HFFc6 (cell line): ENCODE measurements at regions not wholly inside any gene's neighbourhood (a gene's known extent, or its start where the extent isn't known, plus 50 kb on each side); places are given as distances from the start of the nearest gene placed in this dataset.

Experiments used
- DNase-seq: peaks from one replicate; pipeline ENCODE4 v3.0.0-alpha.2; 2018
- H3K27ac Mint-ChIP-seq: 2 replicates; pipeline ENCODE4 v1.8.0; 2020; ENCODE audit warnings: mild to moderate bottlenecking, mixed read lengths
- H3K27me3 Mint-ChIP-seq: 2 replicates; pipeline ENCODE4 v1.8.0; 2021; ENCODE audit warnings: mild to moderate bottlenecking, moderate library complexity, mixed read lengths; ENCODE audit not compliant: insufficient read depth
- H3K36me3 Mint-ChIP-seq: 2 replicates; pipeline ENCODE4 v1.8.0; 2021; ENCODE audit warnings: low read depth, mixed read lengths
- H3K4me1 Mint-ChIP-seq: 2 replicates; pipeline ENCODE4 v1.8.0; 2020; ENCODE audit warnings: low read depth, mixed read lengths
- H3K4me3 Mint-ChIP-seq: 2 replicates; pipeline ENCODE4 v1.8.0; 2020; ENCODE audit warnings: mild to moderate bottlenecking, moderate library complexity, mixed read lengths
- H3K9me3 Mint-ChIP-seq: 2 replicates; pipeline ENCODE4 v1.8.0; 2020; ENCODE audit warnings: mild to moderate bottlenecking, mixed read lengths
- TF ChIP-seq, protein P1 (sequence below): fragments of 200-600 bp; sonication (generic); IDR thresholded peaks from 2 replicates; pipeline ENCODE4 v1.5.0; 2021; ENCODE audit warnings: antibody characterized with exemption, mild to moderate bottlenecking

GRCh38 chr11:92449222-92449621, 224.6 kb downstream of the FAT3 start:
- no peak overlapping the region for H3K4me3 Mint-ChIP-seq
- peaks cover 10% of the 10 kb centered on the region for H3K9me3 Mint-ChIP-seq
- no peak for DNase-seq
- peaks cover 6% of the 10 kb centered on the region; the same call in 1 of the 2 replicates for H3K4me1 Mint-ChIP-seq
- no peaks in the 10 kb centered on the region for H3K36me3 Mint-ChIP-seq
- TF ChIP-seq, protein P1, sequence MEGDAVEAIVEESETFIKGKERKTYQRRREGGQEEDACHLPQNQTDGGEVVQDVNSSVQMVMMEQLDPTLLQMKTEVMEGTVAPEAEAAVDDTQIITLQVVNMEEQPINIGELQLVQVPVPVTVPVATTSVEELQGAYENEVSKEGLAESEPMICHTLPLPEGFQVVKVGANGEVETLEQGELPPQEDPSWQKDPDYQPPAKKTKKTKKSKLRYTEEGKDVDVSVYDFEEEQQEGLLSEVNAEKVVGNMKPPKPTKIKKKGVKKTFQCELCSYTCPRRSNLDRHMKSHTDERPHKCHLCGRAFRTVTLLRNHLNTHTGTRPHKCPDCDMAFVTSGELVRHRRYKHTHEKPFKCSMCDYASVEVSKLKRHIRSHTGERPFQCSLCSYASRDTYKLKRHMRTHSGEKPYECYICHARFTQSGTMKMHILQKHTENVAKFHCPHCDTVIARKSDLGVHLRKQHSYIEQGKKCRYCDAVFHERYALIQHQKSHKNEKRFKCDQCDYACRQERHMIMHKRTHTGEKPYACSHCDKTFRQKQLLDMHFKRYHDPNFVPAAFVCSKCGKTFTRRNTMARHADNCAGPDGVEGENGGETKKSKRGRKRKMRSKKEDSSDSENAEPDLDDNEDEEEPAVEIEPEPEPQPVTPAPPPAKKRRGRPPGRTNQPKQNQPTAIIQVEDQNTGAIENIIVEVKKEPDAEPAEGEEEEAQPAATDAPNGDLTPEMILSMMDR = no peak
- no peak overlapping the region for H3K27ac Mint-ChIP-seq
- H3K27me3 Mint-ChIP-seq = no peaks in the 10 kb centered on the region

DNA sequence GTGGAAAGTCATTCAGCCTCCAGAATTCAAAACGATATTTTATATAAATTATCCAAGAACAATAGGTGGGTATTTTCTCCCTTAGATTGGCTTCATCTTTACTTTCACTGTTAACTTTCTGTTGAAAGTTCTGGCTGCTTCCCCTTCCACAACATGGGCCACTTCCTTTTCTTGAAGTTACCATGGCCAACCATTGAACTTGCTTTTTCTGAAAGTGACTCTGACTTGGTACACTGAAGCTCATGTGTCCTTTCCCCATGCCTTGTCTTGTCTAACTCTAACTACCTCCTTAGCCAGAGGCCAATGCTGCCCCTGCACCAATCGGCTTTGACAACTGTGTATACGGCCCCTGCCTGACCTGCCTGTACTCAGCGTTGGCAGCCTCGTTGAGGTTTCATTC, 225.2 kb downstream of the FAT3 start:
- Mint-ChIP-seq H3K36me3 (no peaks in the 10 kb centered on the region), H3K4me1 (peaks cover 6% of the 10 kb centered on the region; the same call in 1 of the 2 replicates)

GRCh38 chr11:92451063-92451462, 226.4 kb downstream of the FAT3 start:
- no peak for DNase-seq
- Mint-ChIP-seq H3K4me1 (peaks cover 6% of the 10 kb centered on the region; the same call in 1 of the 2 replicates), H3K27me3 (no peaks in the 10 kb centered on the region), H3K4me3 (no peak overlapping the region), H3K36me3 (no peaks in the 10 kb centered on the region), H3K9me3 (peaks cover 5% of the 10 kb centered on the region), H3K27ac (no peak overlapping the region)
- TF ChIP-seq, protein P1 = no peak

More for the DNA sequence above, 225.2 kb downstream of the FAT3 start:
- Mint-ChIP-seq H3K9me3 (peaks cover 9% of the 10 kb centered on the region), H3K4me3 (no peak overlapping the region), H3K27me3 (no peaks in the 10 kb centered on the region), H3K27ac (no peak overlapping the region)
- no peak for DNase-seq
- TF ChIP-seq, protein P1 = no peak

GRCh38 chr11:92453055-92453454, 228.4 kb downstream of the FAT3 start:
- TF ChIP-seq, protein P1 = no peak
- peak; percentile 60 for DNase-seq
- Mint-ChIP-seq H3K27me3 (no peaks in the 10 kb centered on the region), H3K27ac (peak overlapping the region; percentile 24; the same call in 1 of the 2 replicates), H3K9me3 (peaks cover 12% of the 10 kb centered on the region), H3K36me3 (no peaks in the 10 kb centered on the region), H3K4me3 (0 out of 2 replicates have a peak overlapping the region, but pooled peaks have one; percentile 5), H3K4me1 (peaks cover 6% of the 10 kb centered on the region; the same call in 1 of the 2 replicates)

- TF ChIP-seq, protein P1 = no peak
- no peak overlapping the region for H3K4me3 Mint-ChIP-seq
- no peaks in the 10 kb centered on the region for H3K27me3 Mint-ChIP-seq
- H3K4me1 Mint-ChIP-seq = peaks cover 6% of the 10 kb centered on the region; the same call in 1 of the 2 replicates
- H3K36me3 Mint-ChIP-seq = no peaks in the 10 kb centered on the region
- DNase-seq = no peak
- H3K27ac Mint-ChIP-seq = no peak overlapping the region
- peaks cover 20% of the 10 kb centered on the region for H3K9me3 Mint-ChIP-seq
These were observed 230.7 kb downstream of the FAT3 start for GRCh38 chr11:92455210-92455790.
